NCI-H345 treated with DMSO at 0.1 percent for 48 hours (cell line): ENCODE measurements at regions not wholly inside any gene's neighbourhood (a gene's known extent, or its start where the extent isn't known, plus 50 kb on each side); places are given as distances from the start of the nearest gene placed in this dataset.

Experiments
- DNase-seq: peaks from one replicate; lab custom pipeline; 2025; ENCODE audit not compliant: unreplicated experiment; lab: John Stamatoyannopoulos, UW

DNA sequence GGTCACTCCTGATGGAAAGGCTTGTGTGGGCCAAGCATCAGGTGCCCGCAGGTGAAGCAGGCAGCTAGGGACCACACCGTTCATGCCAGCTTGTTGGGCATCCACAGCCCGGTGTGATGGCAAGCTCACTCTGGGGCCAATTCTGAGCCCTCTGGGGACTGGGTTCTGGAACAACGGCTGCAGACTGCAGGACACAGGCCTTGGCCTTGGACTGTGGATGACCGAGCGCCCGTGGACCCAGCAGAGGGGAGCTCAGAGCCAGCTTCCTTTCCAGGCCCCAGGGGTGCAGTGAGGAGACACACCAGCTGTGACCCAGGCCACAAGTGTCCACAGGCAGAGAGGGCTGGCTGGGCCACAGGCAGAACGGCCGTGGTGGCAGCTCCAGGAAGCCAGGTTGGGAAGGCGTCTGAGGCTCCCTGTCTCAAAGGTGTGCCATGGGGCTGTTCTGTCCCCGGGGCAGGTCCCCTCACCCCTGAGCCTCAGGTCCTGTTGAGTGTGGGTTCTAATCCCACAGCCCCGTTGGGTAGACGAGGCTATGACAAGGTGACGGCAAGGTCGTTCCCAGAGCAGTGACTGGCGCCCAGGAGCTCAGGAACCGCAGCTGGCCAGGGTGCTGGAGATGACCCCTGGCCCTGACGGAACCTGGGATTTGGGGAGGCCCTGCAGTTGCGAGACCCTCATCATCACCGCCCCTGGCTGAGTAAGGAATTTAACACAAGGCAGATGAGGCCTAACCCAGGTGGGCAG is 1079.4 kb downstream of the BRD1 start:
- no peak for DNase-seq

DNA sequence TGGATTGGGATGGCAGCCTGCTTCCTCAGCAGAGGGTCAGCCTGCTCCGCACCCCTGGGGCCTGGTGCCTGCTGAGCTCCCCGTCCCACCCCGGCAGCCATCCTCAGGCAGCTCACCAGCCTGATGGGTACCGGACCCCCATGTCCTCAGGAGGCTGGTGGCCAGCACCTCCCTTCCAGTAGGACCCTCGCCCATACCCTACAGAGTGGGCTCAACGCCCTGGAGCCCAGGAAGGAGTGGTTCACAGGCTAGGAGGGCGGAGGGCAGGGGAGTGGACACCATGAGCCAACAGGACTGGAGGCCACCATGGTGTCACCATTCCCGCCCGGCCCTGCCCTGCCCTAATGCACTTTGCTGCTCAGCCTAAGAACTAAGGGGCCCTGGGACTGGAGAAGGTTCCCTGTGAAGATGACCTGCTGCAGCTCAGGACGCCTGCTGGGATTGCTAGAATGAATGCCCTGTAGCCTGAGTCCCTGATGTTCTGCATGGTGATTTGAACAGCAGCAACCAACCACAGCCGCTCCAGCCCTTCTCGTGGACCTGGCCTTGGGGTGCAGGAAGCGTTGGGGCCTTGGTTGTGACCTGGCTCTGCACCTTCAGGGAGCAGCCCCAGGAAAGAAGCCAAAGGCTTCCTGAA is 1080.8 kb downstream of the BRD1 start:
- DNase-seq: no peak

DNA sequence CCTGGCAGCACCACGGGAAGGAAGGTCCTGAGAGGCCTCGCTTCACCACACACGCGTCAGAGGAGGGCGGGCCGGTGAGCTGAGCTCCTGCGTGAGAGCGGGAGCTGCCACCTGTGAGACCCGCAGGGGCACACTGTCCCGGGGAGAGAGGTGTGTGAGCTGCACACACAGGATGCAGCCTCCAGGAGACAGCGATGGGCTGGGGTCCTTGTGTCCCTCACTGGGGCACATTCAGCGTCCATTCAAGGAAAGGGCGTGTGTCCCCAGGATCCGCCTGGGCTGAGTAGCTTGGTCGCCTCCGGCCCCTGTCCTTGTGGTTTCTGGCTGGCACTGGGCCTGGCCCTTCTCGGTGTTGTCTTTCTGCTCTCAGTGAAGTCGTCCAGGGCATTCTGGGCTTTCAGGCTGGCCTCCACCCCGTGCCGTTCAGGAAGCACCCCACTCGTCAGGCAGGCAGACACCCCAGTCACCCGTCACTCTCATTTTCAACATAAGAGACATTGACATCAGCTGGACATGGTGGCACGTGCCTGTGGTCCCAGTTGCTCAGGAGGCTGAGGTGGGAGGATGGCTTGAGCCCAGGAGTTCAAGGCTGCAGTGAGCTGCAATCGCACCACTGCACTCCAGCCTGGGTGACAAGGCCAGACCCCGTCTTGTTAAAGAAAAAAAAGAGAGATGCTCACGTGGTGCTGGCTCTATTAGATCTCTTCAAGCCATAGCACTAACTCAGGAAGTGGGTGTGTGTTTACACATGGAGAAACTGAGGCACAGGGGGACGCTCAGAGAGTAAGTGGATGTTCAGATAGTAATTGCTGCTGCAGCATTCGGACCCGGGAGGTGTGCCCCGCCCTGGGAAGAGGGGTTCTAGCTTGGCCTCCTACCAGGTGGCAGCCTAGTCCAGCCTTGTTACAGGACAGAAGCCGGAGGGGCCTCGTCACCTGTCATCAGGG is 1081.6 kb downstream of the BRD1 start:
- DNase-seq: no peak

- no peak for DNase-seq
These were observed 1082.5 kb downstream of the BRD1 start for GRCh38 chr22:48744967-48745841.

- DNase-seq: no peak
These were observed 1083.4 kb downstream of the BRD1 start for GRCh38 chr22:48744283-48744641.

DNA sequence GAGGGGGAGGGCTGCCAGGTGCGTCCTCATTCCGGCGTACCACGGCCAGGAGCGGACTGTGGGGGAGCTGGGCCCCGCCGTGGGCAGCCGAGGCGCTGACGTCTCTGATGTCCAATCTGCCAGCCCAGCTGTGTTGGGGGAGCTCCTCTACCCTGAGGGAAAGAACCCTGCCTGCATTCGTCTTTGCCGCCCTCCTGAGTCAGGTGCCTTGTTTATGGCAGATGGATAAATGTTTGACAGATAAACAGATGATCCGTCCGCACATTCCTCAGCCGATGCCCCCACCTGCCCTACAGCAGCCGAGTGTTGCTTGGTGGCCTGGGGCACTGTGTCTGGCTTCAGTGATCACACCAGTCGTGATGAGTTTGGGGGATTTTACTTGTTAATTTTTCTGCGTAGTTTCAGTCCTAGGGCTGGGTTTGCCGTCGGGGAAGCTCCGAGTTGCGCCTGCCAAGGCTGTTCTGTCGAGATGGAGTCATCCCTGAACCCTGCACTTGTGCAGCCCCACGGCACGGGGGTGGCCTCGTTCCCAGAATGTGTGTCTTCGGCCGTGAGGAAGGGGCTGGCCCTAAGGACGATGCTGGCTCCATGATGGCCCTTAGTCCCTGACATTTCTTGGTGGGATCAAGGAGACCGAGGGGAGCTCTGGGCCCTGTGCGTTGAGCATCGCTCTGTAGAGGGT is 1083.9 kb downstream of the BRD1 start:
- DNase-seq: no peak

GRCh38 chr22:48742556-48743343 is 1084.9 kb downstream of the BRD1 start:
- DNase-seq: no peak

DNA sequence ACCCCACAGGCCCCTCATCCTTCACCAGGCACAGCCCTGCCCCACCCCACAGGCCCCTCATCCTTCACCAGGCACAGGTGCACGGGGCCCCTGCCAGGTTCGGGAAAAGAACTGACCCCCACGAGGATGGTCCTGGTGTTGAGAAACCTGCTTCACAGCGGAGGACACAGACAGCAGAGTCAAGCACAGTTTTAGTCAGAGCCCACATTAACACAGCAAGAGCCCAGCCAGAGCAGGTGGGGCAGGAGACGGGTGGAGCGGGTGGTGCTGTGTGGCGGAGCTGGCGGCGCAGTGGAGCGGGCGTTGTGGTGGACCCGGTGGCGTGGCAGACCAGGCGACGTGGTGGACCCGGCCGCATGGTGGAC is 1085.5 kb downstream of the BRD1 start:
- no peak for DNase-seq

DNA sequence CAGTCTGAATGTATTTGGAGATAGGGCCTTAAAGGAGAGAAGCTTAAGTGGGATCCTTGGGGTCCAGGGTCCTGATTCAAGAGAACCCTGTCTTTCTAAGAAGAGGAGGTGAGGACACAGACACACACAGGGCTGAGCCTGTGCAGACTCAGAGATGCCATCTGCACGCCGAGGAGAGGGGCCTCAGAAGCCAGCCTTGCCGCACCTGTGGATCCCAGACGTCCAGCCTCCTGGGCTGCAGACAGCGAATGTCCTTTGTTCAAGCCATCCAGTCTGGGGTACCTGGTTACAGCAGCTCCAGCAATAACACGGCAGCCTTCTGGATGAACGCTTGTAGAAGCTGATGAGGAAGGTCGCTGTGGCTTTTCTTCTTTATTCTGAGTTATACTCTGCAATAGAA is 1086.1 kb downstream of the BRD1 start:
- DNase-seq: no peak

DNA sequence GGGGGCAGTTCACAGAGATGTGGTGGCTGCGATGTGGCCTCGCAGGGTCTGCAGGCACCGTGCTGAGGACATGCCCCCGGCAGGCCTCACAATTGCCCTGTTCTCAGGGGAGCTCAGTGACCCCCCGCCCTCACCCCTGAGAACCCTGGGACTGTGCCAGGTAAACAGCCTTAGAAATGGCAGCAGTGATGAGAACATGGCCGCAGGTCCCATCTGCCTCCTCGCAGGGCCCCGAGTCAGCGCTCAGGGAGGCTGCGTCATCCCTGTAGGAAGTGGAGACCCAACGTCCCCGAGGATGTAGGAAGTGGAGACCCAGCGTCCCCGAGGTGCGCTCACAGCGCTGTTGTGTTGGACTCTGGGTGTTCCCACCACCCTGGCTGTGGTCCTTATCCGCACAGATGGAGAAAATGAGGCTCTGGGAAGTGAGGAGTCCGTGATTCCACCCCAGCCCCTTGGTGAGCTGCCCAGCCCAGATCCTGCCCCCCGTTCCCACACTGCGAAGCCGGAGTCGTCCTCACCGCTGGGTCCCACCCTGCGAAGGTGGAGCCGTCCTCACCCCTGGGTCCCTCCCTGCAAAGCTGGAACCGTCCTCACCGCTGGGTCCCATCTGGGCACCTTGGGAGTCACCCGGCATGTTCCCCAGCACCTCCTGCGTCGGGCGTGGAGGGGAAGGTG is 1086.8 kb downstream of the BRD1 start:
- no peak for DNase-seq

DNA sequence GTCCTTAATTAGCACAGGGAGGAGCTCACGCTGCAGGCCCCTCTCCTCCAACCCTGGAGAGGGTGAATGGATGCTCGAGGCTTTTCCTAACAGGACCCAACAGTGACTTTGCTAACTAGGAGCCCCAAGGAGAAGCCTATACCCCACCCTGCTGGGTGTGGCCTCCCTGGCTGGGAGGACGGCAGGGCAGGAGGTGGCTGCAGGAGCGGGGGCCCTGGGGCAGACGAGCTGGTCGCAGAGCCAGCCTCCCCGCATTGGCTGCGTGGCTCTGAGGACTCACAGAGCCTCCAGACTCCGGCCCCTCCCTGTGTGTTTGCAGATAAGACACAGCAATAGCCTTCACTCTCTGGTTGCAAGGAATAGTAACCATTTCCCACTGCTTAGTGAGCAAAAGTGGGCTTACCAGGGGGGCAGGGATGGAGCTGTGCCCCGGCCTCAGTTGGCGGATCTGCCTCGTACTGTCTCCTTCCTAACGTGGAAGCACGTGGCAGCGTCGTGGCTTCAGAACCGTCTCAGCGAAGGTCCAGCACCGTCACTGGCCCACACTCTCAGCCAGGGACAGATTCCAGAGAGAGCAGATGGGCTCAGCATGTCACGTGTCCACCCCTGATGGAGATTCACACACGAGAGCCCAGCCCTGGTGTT is 1087.5 kb downstream of the BRD1 start:
- no peak for DNase-seq

DNA sequence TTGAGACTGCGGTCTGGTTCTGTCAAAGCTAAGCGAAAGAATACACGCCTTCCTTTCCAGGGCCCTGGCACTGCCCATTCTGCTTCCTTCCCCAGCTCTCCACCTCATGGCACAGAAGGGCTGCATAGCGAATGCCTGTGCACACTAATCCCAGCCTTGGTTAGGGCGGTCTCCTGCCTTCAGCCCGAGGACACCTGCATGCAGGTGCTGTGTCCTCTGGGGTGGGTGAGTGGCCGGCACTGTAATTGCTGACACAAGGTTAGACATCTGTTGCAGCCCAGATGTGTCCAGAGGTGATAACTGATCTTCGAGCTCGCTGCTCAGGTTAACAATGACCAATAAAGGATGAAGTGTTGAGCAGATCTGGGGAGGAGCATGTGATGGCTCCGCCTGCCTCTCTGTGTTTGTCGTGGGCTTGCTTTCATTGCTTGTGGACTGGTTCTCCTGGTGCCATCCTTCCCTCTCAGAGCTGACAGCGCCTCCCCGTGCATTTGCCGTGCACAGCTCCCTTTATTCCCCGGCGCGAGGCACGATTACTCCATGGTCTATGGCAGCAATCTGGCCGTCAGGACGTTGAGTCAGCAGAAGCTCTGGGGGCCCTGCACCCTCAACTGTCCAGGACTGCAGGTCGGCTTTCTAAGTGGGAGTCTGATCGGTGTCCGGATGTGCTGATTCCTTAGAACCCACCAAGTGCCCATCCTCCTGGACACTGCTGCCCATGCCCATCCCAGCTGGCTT is 1088.2 kb downstream of the BRD1 start:
- DNase-seq: no peak

DNA sequence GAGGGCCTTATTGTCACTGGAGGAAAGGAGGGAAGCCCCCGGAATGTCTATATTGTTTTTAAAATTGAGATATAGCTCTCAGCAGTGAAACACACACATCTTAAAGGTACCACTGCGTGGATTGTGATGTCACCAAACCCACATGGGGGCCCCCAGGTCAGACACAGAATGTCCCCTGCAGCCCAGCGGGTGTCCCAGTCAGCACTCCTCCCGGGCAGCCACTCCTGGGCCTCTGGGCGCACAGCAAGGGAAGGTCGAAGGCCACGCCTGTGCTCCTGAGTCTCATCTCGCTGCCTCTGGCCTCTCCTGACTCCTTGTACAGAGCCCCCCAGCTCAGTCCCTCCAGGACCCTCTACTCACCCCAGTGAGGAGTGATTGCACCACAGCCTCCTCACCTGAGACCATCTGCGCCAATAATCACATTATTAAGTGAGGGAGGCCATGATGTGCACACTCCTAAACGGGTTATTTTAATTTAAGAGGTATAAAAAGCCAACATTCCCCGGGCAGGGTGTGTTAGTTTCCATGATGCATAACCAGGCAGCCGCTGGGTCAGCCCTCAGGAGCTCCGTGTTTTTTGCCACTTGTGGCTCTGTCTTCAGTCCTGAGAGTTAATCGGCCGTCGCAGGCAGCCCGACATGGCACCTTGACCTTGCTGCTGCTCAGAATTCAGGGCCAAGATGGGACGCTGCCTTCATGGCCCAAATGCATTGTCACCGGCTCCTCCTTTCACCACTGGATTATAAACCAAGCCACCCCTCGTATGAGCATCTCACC is 1089.3 kb downstream of the BRD1 start:
- no peak for DNase-seq

DNA sequence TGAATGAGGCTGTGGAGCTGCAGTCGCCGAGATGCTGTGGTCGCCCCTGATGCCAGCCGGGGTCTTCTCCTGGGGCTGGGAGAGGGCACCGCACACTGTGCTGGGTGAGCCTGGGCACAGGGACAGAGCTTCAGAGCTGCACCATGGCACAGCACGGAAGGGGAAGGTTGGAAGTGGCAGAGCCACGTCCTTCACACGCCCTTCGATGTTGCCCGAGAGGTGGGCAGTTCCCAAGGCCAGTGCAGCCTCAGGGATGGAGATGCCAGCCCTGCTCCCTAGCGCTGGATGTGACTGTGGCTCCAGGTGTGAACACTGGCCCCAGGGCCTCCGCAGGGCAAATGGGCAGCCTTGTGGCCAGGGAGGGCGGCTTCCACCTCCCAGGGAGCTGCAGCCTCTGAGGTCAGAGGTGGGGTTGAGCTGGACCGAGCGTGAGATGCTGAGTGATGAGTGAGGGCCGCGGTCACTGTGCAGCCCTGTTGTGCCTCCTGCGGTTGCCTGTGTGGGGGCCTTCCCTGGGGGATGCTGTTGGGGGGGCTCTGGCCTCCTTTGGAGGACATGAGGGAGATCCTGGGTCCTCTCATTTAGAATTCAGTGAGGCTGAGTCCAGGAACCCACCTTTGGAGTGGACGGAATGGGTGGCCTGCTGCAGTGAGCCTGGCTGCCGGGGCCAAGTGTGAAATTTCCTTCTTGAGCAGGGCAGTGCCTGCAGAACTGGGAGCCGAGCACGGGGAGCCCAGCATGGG is 1090.0 kb downstream of the BRD1 start:
- no peak for DNase-seq

GRCh38 chr22:48736593-48737460 is 1090.8 kb downstream of the BRD1 start:
- DNase-seq: no peak
